ENCODE measurements at regions not wholly inside any gene's neighbourhood (a gene's known extent, or its start where the extent isn't known, plus 50 kb on each side); places are given as distances from the start of the nearest gene placed in this dataset.

GRCh38 chr18:60691061-60691460 lies 318.5 kb upstream of the MC4R start:
- TF ChIP-seq CTCF (IDR thresholded peaks at IDR 0.05; ENCODE audit: control insufficient read depth, insufficient read depth, low read depth, low read length, missing control alignments): no peak
- no peak overlapping the region for H3K4me3 ChIP-seq (ENCODE audit: control insufficient read depth, low read depth, low read length)
- no peak for DNase-seq (ENCODE audit: low read depth)

- no peak for TF ChIP-seq CTCF (IDR thresholded peaks at IDR 0.05; ENCODE audit: control insufficient read depth, insufficient read depth, low read depth, low read length, missing control alignments)
- no peak overlapping the region for H3K4me3 ChIP-seq (ENCODE audit: control insufficient read depth, low read depth, low read length)
- no peak for DNase-seq (ENCODE audit: low read depth)
These were observed 320.9 kb upstream of the MC4R start for GRCh38 chr18:60693426-60693825.

GRCh38 chr18:60698901-60699300 lies 326.3 kb upstream of the MC4R start:
- TF ChIP-seq CTCF (IDR thresholded peaks at IDR 0.05; ENCODE audit: control insufficient read depth, insufficient read depth, low read depth, low read length, missing control alignments): no peak
- H3K4me3 ChIP-seq (ENCODE audit: control insufficient read depth, low read depth, low read length): no peak overlapping the region
- no peak for DNase-seq (ENCODE audit: low read depth)

- TF ChIP-seq CTCF (IDR thresholded peaks at IDR 0.05; ENCODE audit: control insufficient read depth, insufficient read depth, low read depth, low read length, missing control alignments): no peak
- DNase-seq (ENCODE audit: low read depth): no peak
These were observed 350.2 kb upstream of the MC4R start for GRCh38 chr18:60722742-60723141.

GRCh38 chr18:60732143-60732542 lies 359.6 kb upstream of the MC4R start:
- no peak overlapping the region for H3K4me3 ChIP-seq (ENCODE audit: control insufficient read depth, low read depth, low read length)
- DNase-seq (ENCODE audit: low read depth): no peak
- TF ChIP-seq CTCF (IDR thresholded peaks at IDR 0.05; ENCODE audit: control insufficient read depth, insufficient read depth, low read depth, low read length, missing control alignments): no peak

More at GRCh38 chr18:60722742-60723141, 350.2 kb upstream of the MC4R start:
- H3K4me3 ChIP-seq (ENCODE audit: control insufficient read depth, low read depth, low read length): no peak overlapping the region

- DNase-seq (ENCODE audit: low read depth): no peak
- H3K4me3 ChIP-seq (ENCODE audit: control insufficient read depth, low read depth, low read length): no peak overlapping the region
- no peak for TF ChIP-seq CTCF (IDR thresholded peaks at IDR 0.05; ENCODE audit: control insufficient read depth, insufficient read depth, low read depth, low read length, missing control alignments)
These were observed 366.6 kb upstream of the MC4R start for GRCh38 chr18:60739212-60739611.

- no peak for TF ChIP-seq CTCF (IDR thresholded peaks at IDR 0.05; ENCODE audit: control insufficient read depth, insufficient read depth, low read depth, low read length, missing control alignments)
- no peak overlapping the region for H3K4me3 ChIP-seq (ENCODE audit: control insufficient read depth, low read depth, low read length)
- no peak for DNase-seq (ENCODE audit: low read depth)
These were observed 367.7 kb upstream of the MC4R start for GRCh38 chr18:60740313-60740712.

Data from AG09309 (cell line).